Natural killer cell (primary cell): ENCODE measurements at regions not wholly inside any gene's neighbourhood (a gene's known extent, or its start where the extent isn't known, plus 50 kb on each side); places are given as distances from the start of the nearest gene placed in this dataset.

ENCODE experiments used
- ATAC-seq, 3 donors: fragments of 150-1000 bp in 2 of 3; fragments of 200-7000 bp in 1 of 3; cut with Tn5 transposase; 1 replicate in 1 of 3; 2 replicates in 2 of 3; pipeline ENCODE4 v1.10.0; 2021; ENCODE audit warnings: mild to moderate bottlenecking in 2 of 3, moderate library complexity in 2 of 3
- DNase-seq, 2 donors: peaks; one replicate each; pipeline versions ENCODE4 v3.0.0 to v3.0.0-alpha.2; 2013 to 2021; ENCODE audit warnings: mixed read lengths in 1 of 2
- H3K27ac ChIP-seq: one replicate; pipeline ENCODE4 v1.5.1; 2013; ENCODE audit warnings: mild to moderate bottlenecking, low read length
- H3K27me3 ChIP-seq: one replicate; pipeline ENCODE4 v1.6.1; 2013; ENCODE audit warnings: low read length; ENCODE audit not compliant: control insufficient read depth, insufficient read depth
- H3K36me3 ChIP-seq: one replicate; pipeline ENCODE4 v1.6.1; 2013; ENCODE audit warnings: low read length; ENCODE audit not compliant: control insufficient read depth, insufficient read depth
- H3K4me1 ChIP-seq: one replicate; pipeline ENCODE4 v1.6.1; 2013; ENCODE audit warnings: low read length; ENCODE audit not compliant: control insufficient read depth, insufficient read depth
- H3K4me3 ChIP-seq: one replicate; pipeline ENCODE4 v1.5.1; 2013; ENCODE audit warnings: low read length
- H3K9me3 ChIP-seq: one replicate; pipeline ENCODE4 v1.6.1; 2013; ENCODE audit warnings: low read length; ENCODE audit not compliant: control insufficient read depth, insufficient read depth
- H3K27ac Mint-ChIP-seq, 2 donors: one replicate each; pipeline ENCODE4 v1.8.0; 2022; ENCODE audit warnings: mild to moderate bottlenecking in 2 of 2, mixed read lengths in 2 of 2, moderate library complexity in 1 of 2
- H3K27me3 Mint-ChIP-seq, 2 donors: one replicate each; pipeline ENCODE4 v1.8.0; 2022; ENCODE audit warnings: low read depth in 2 of 2, mixed read lengths in 2 of 2
- H3K36me3 Mint-ChIP-seq: one replicate; pipeline ENCODE4 v1.8.0; 2022; ENCODE audit warnings: mixed read lengths
- H3K4me1 Mint-ChIP-seq, 2 donors: one replicate each; pipeline ENCODE4 v1.8.0; 2022; ENCODE audit warnings: mixed read lengths in 2 of 2
- H3K4me3 Mint-ChIP-seq: one replicate; pipeline ENCODE4 v1.8.0; 2022; ENCODE audit warnings: mild to moderate bottlenecking, moderate library complexity, mixed read lengths
- H3K9me3 Mint-ChIP-seq, 2 donors: one replicate each; pipeline ENCODE4 v1.8.0; 2022; ENCODE audit warnings: mixed read lengths in 2 of 2
- WGBS: methylation state at CpG from one replicate; pipeline ENCODE4 v1.1.7; 2013; ENCODE audit warnings: missing lambda C conversion rate; ENCODE audit not compliant: insufficient coverage; 5-methylcytosine and 5-hydroxymethylcytosine counted together
- intact Hi-C: fragments of 100-400 bp; cut with micrococcal nuclease; formaldehyde crosslinking; loops from one replicate; pipeline ENCODE4 v1.14.2; 2022
- TF ChIP-seq, protein P1 (sequence below): fragments of 200-600 bp; IDR thresholded peaks from one replicate; pipeline ENCODE4 v1.8.0; 2022; ENCODE audit warnings: antibody characterized with exemption

GRCh38 chr5:2192496-2192895, 309.8 kb upstream of the IRX4 start:
- Mint-ChIP-seq H3K4me3 (no peak overlapping the region), H3K4me1 (no peaks in the 10 kb centered on the region), H3K36me3 (no peaks in the 10 kb centered on the region), H3K27me3 (peaks cover 3 to 15% of the 10 kb centered on the region in 2 donors), H3K9me3 (no peaks in the 10 kb centered on the region), H3K27ac (no peak overlapping the region)
- Histone ChIP-seq H3K4me3 (no peak overlapping the region), H3K27me3 (no peaks in the 10 kb centered on the region), H3K27ac (no peak overlapping the region), H3K4me1 (no peaks in the 10 kb centered on the region), H3K9me3 (no peaks in the 10 kb centered on the region), H3K36me3 (no peaks in the 10 kb centered on the region)
- WGBS: 82% methylated on average over 8 of the region's 8 CpGs
- intact Hi-C loops: no loop called here
- TF ChIP-seq, protein P1, sequence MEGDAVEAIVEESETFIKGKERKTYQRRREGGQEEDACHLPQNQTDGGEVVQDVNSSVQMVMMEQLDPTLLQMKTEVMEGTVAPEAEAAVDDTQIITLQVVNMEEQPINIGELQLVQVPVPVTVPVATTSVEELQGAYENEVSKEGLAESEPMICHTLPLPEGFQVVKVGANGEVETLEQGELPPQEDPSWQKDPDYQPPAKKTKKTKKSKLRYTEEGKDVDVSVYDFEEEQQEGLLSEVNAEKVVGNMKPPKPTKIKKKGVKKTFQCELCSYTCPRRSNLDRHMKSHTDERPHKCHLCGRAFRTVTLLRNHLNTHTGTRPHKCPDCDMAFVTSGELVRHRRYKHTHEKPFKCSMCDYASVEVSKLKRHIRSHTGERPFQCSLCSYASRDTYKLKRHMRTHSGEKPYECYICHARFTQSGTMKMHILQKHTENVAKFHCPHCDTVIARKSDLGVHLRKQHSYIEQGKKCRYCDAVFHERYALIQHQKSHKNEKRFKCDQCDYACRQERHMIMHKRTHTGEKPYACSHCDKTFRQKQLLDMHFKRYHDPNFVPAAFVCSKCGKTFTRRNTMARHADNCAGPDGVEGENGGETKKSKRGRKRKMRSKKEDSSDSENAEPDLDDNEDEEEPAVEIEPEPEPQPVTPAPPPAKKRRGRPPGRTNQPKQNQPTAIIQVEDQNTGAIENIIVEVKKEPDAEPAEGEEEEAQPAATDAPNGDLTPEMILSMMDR: no peak
- peak in 1 of 3 donors; percentile 33 for ATAC-seq
- no peak for DNase-seq

DNA sequence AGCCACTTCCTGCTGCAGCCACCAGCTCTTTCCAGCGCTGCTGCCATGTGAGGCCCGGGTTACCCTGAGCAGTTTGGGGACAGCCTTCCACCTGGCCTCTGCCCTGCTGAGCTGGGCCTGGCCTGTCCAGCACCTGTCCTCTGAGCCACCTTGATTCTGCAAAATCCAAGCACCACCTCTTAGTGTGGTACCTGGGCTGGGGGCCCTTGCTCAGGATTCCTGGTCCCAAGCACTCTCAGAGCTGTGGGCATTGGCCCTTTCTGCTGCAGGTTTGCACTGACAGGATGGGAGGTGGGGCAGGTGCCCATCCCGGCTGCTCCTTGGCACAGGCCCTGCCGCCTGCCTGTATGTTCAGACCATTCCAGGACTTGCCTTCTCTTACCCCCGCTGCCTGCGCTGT, 309.2 kb upstream of the IRX4 start:
- Mint-ChIP-seq H3K27me3 (peaks cover under 1 to 10% of the 10 kb centered on the region in 2 donors), H3K4me3 (no peak overlapping the region), H3K9me3 (no peaks in the 10 kb centered on the region), H3K36me3 (no peaks in the 10 kb centered on the region), H3K27ac (no peak overlapping the region), H3K4me1 (no peaks in the 10 kb centered on the region)
- H3K36me3 ChIP-seq: no peaks in the 10 kb centered on the region
- TF ChIP-seq, protein P1: no peak
- no peak overlapping the region for H3K27ac ChIP-seq
- no peak overlapping the region for H3K4me3 ChIP-seq
- H3K4me1 ChIP-seq: no peaks in the 10 kb centered on the region
- no peak for ATAC-seq
- intact Hi-C loops: no loop called here
- WGBS: 79% methylated on average over 6 of the region's 6 CpGs
- no peaks in the 10 kb centered on the region for H3K27me3 ChIP-seq
- no peak for DNase-seq
- no peaks in the 10 kb centered on the region for H3K9me3 ChIP-seq

GRCh38 chr5:2190549-2190948, 307.8 kb upstream of the IRX4 start:
- TF ChIP-seq, protein P1: no peak
- H3K27me3 Mint-ChIP-seq: peaks cover 0 to 2% of the 10 kb centered on the region in 2 donors
- no peaks in the 10 kb centered on the region for H3K9me3 Mint-ChIP-seq
- WGBS: 68% methylated on average over 9 of the region's 9 CpGs
- no peak overlapping the region for H3K4me3 Mint-ChIP-seq
- Histone ChIP-seq H3K4me1 (no peaks in the 10 kb centered on the region), H3K27me3 (no peaks in the 10 kb centered on the region), H3K9me3 (no peaks in the 10 kb centered on the region), H3K36me3 (no peaks in the 10 kb centered on the region), H3K27ac (no peak overlapping the region), H3K4me3 (no peak overlapping the region)
- no peaks in the 10 kb centered on the region for H3K4me1 Mint-ChIP-seq
- H3K36me3 Mint-ChIP-seq: no peaks in the 10 kb centered on the region
- no peak for DNase-seq
- H3K27ac Mint-ChIP-seq: no peak overlapping the region
- no peak for ATAC-seq
- intact Hi-C loops: no loop called here

DNA sequence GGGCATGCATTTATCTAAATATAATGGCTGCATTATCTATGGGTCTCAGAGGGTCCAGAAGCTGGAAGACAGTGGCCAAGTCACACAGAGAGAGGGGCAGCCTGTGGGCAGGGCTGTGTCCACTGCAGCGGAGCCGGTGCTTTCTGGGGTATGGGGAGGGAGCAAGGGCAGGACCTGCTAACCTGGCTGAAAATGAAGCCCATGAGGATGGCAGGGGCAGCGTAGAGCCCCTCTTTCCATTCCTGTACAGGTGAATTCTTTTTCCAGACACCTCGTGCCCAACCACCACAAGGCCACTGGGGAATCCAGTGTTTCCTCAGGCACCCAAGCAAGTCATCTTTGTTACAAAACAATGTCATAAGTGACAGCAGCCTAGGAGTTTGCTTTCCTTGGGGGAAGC, 305.9 kb upstream of the IRX4 start:
- H3K4me3 ChIP-seq: no peak overlapping the region
- no peaks in the 10 kb centered on the region for H3K4me1 Mint-ChIP-seq
- H3K27ac Mint-ChIP-seq: no peak overlapping the region
- no peaks in the 10 kb centered on the region for H3K36me3 Mint-ChIP-seq
- H3K27me3 Mint-ChIP-seq: no peaks in the 10 kb centered on the region
- no peaks in the 10 kb centered on the region for H3K36me3 ChIP-seq
- ATAC-seq (no peak), DNase-seq (no peak)
- H3K4me3 Mint-ChIP-seq: no peak overlapping the region
- intact Hi-C loops: no loop called here
- H3K4me1 ChIP-seq: no peaks in the 10 kb centered on the region
- H3K9me3 Mint-ChIP-seq: no peaks in the 10 kb centered on the region
- no peak overlapping the region for H3K27ac ChIP-seq
- 85% methylated on average over 4 of the region's 4 CpGs for WGBS
- H3K9me3 ChIP-seq: no peaks in the 10 kb centered on the region
- H3K27me3 ChIP-seq: no peaks in the 10 kb centered on the region
- TF ChIP-seq, protein P1: no peak
